GM23338 (cell line): ENCODE measurements at regions not wholly inside any gene's neighbourhood (a gene's known extent, or its start where the extent isn't known, plus 50 kb on each side); places are given as distances from the start of the nearest gene placed in this dataset.

Experiments
- ATAC-seq: fragments of 200-7000 bp; cut with Tn5 transposase; 3 replicates; pipeline ENCODE4 v1.9.1; 2020
- DNase-seq: peaks from one replicate; pipeline ENCODE4 v3.0.0-alpha.2; 2015; ENCODE audit warnings: low spot score
- H2AFZ ChIP-seq: fragments of 200-600 bp; sonication (generic); 2 replicates; pipeline ENCODE4 v1.8.0; 2016; ENCODE audit warnings: antibody characterized with exemption, mild to moderate bottlenecking, moderate library complexity
- H3F3A ChIP-seq: fragments of 200-600 bp; sonication (generic); replicated peaks from 2 replicates; pipeline ENCODE4 v1.8.0; 2017; ENCODE audit warnings: antibody characterized with exemption, mixed run types, low read depth
- H3K27ac ChIP-seq: fragments of 200-600 bp; sonication (generic); 2 replicates; pipeline ENCODE4 v1.6.1; 2016; ENCODE audit warnings: low read depth
- H3K27me3 ChIP-seq: fragments of 200-600 bp; sonication (generic); 2 replicates; pipeline ENCODE4 v1.8.0; 2016; ENCODE audit warnings: mild to moderate bottlenecking, mixed run types, moderate library complexity; ENCODE audit not compliant: insufficient read depth
- H3K36me3 ChIP-seq: fragments of 200-600 bp; sonication (generic); 2 replicates; pipeline ENCODE4 v1.8.0; 2016; ENCODE audit warnings: mild to moderate bottlenecking; ENCODE audit not compliant: insufficient read depth
- H3K4me1 ChIP-seq: fragments of 200-600 bp; sonication (generic); 2 replicates; pipeline ENCODE4 v1.8.0; 2016; ENCODE audit warnings: mild to moderate bottlenecking, moderate library complexity; ENCODE audit not compliant: insufficient read depth
- H3K4me2 ChIP-seq: fragments of 200-600 bp; sonication (generic); 2 replicates; pipeline ENCODE4 v1.7.1; 2017; ENCODE audit warnings: mixed run types
- H3K4me3 ChIP-seq: fragments of 200-600 bp; sonication (generic); 2 replicates; pipeline ENCODE4 v1.6.1; 2016; ENCODE audit warnings: mixed run types
- H3K79me2 ChIP-seq: fragments of 200-600 bp; sonication (generic); replicated peaks from 2 replicates; pipeline ENCODE4 v1.8.0; 2017; ENCODE audit warnings: mild to moderate bottlenecking; ENCODE audit not compliant: insufficient read depth
- H3K9me2 ChIP-seq: fragments of 200-600 bp; sonication (generic); 2 replicates; pipeline ENCODE4 v1.8.0; 2017; ENCODE audit not compliant: insufficient read depth
- H4K20me1 ChIP-seq: fragments of 200-600 bp; sonication (generic); replicated peaks from 2 replicates; pipeline ENCODE4 v1.8.0; 2017; ENCODE audit warnings: mild to moderate bottlenecking; ENCODE audit not compliant: insufficient read depth
- H3K27ac Mint-ChIP-seq: 2 replicates; pipeline ENCODE4 v1.8.0; 2020; ENCODE audit warnings: inconsistent platforms, mild to moderate bottlenecking, moderate library complexity, mixed read lengths
- H3K27me3 Mint-ChIP-seq: 3 replicates; pipeline ENCODE4 v1.8.0; 2022; ENCODE audit warnings: low read depth, mild to moderate bottlenecking, moderate library complexity, mixed read lengths, inconsistent platforms; ENCODE audit not compliant: insufficient read depth, poor library complexity
- H3K36me3 Mint-ChIP-seq: 3 replicates; pipeline ENCODE4 v1.8.0; 2021; ENCODE audit warnings: low read depth, mild to moderate bottlenecking, inconsistent platforms, moderate library complexity, mixed read lengths
- H3K4me1 Mint-ChIP-seq: 3 replicates; pipeline ENCODE4 v1.8.0; 2020; ENCODE audit warnings: mild to moderate bottlenecking, inconsistent platforms, mixed read lengths
- H3K4me3 Mint-ChIP-seq: 3 replicates; pipeline ENCODE4 v1.8.0; 2021; ENCODE audit warnings: moderate library complexity, mild to moderate bottlenecking, inconsistent platforms, mixed read lengths
- H3K9me3 Mint-ChIP-seq: 3 replicates; pipeline ENCODE4 v1.8.0; 2020; ENCODE audit warnings: moderate library complexity, mild to moderate bottlenecking, inconsistent platforms, mixed read lengths
- CREB1 ChIP-seq: fragments of 250-450 bp; sonication (Bioruptor Pico); IDR thresholded peaks from 2 replicates; pipeline ENCODE4 v1.5.0; 2020; ENCODE audit warnings: low read depth, mild to moderate bottlenecking, moderate library complexity
- ETS1 ChIP-seq: IDR thresholded peaks from 2 replicates; pipeline ENCODE4 v1.6.1; 2016; ENCODE audit warnings: antibody characterized with exemption
- EZH2 ChIP-seq: fragments of 200-600 bp; sonication (generic); IDR thresholded peaks from one replicate; pipeline ENCODE4 v1.8.0; 2017; ENCODE audit warnings: antibody characterized with exemption, mild to moderate bottlenecking, low read depth; ENCODE audit not compliant: unreplicated experiment
- EZH2phosphoT487 ChIP-seq: fragments of 200-600 bp; sonication (generic); IDR thresholded peaks from one replicate; pipeline ENCODE4 v1.8.1; 2018; ENCODE audit warnings: antibody characterized with exemption; ENCODE audit not compliant: unreplicated experiment
- JUNB ChIP-seq: IDR thresholded peaks from one replicate; pipeline ENCODE4 v1.6.1; 2016; ENCODE audit warnings: antibody characterized with exemption; ENCODE audit not compliant: unreplicated experiment
- NANOG ChIP-seq: IDR thresholded peaks from 2 replicates; pipeline ENCODE4 v1.6.1; 2016; ENCODE audit warnings: antibody characterized with exemption, borderline replicate concordance
- POLR2AphosphoS5 ChIP-seq: IDR thresholded peaks from 2 replicates; pipeline ENCODE4 v1.6.1; 2016; ENCODE audit warnings: antibody characterized with exemption, low read depth
- REST ChIP-seq: IDR thresholded peaks from one replicate; pipeline ENCODE4 v1.6.1; 2018; ENCODE audit warnings: antibody characterized with exemption; ENCODE audit not compliant: unreplicated experiment
- STAT1 ChIP-seq: IDR thresholded peaks from one replicate; pipeline ENCODE4 v1.6.1; 2016; ENCODE audit warnings: antibody characterized with exemption; ENCODE audit not compliant: unreplicated experiment
- ZNF114 ChIP-seq: fragments of 250-450 bp; sonication (Bioruptor Pico); IDR thresholded peaks from 2 replicates; pipeline ENCODE4 v1.5.0; 2020; ENCODE audit warnings: mild to moderate bottlenecking, moderate library complexity
- ZNF331 ChIP-seq: fragments of 250-450 bp; sonication (Bioruptor Pico); IDR thresholded peaks from 2 replicates; pipeline ENCODE4 v1.5.0; 2020; ENCODE audit warnings: low read depth, mild to moderate bottlenecking, moderate library complexity
- TF ChIP-seq, protein P1 (sequence below): fragments of 250-450 bp; sonication (Bioruptor Pico); IDR thresholded peaks from 2 replicates; pipeline ENCODE4 v1.5.0; 2020; ENCODE audit warnings: mild to moderate bottlenecking, moderate library complexity
- TF ChIP-seq, protein P2 (sequence below), 2 experiments: fragments of 200-600 bp in 1 of 2; sonication (generic) in 1 of 2; conservative IDR thresholded peaks; 2 replicates each; pipeline versions ENCODE4 v1.5.1 to v1.6.1; 2016 to 2017; ENCODE audit warnings: antibody characterized with exemption in 2 of 2, low read depth in 2 of 2, mild to moderate bottlenecking in 2 of 2, moderate library complexity in 1 of 2

- no peaks in the 10 kb centered on the region for H3K9me2 ChIP-seq
- Mint-ChIP-seq H3K27ac (no peak overlapping the region), H3K4me3 (no peak overlapping the region), H3K36me3 (peaks cover 2% of the 10 kb centered on the region; the same call in 1 of the 3 replicates), H3K9me3 (peaks cover 23% of the 10 kb centered on the region), H3K27me3 (peaks cover 11% of the 10 kb centered on the region), H3K4me1 (peaks cover 12% of the 10 kb centered on the region; the same call in 2 of the 3 replicates)
- H3K27ac ChIP-seq = no peak overlapping the region
- no peaks in the 10 kb centered on the region for H3K27me3 ChIP-seq
- no peaks in the 10 kb centered on the region for H4K20me1 ChIP-seq
- no peak overlapping the region for H3K4me3 ChIP-seq
- no peaks in the 10 kb centered on the region for H3F3A ChIP-seq
- no peak for ATAC-seq
- TF ChIP-seq REST = no peak
- TF ChIP-seq POLR2AphosphoS5 = no peak
- no peak for TF ChIP-seq EZH2
- no peak for TF ChIP-seq ZNF331 (CRISPR knock-in tag)
- no peak for TF ChIP-seq CREB1
- no peak for TF ChIP-seq STAT1
- no peak for TF ChIP-seq NANOG
- TF ChIP-seq, protein P1, sequence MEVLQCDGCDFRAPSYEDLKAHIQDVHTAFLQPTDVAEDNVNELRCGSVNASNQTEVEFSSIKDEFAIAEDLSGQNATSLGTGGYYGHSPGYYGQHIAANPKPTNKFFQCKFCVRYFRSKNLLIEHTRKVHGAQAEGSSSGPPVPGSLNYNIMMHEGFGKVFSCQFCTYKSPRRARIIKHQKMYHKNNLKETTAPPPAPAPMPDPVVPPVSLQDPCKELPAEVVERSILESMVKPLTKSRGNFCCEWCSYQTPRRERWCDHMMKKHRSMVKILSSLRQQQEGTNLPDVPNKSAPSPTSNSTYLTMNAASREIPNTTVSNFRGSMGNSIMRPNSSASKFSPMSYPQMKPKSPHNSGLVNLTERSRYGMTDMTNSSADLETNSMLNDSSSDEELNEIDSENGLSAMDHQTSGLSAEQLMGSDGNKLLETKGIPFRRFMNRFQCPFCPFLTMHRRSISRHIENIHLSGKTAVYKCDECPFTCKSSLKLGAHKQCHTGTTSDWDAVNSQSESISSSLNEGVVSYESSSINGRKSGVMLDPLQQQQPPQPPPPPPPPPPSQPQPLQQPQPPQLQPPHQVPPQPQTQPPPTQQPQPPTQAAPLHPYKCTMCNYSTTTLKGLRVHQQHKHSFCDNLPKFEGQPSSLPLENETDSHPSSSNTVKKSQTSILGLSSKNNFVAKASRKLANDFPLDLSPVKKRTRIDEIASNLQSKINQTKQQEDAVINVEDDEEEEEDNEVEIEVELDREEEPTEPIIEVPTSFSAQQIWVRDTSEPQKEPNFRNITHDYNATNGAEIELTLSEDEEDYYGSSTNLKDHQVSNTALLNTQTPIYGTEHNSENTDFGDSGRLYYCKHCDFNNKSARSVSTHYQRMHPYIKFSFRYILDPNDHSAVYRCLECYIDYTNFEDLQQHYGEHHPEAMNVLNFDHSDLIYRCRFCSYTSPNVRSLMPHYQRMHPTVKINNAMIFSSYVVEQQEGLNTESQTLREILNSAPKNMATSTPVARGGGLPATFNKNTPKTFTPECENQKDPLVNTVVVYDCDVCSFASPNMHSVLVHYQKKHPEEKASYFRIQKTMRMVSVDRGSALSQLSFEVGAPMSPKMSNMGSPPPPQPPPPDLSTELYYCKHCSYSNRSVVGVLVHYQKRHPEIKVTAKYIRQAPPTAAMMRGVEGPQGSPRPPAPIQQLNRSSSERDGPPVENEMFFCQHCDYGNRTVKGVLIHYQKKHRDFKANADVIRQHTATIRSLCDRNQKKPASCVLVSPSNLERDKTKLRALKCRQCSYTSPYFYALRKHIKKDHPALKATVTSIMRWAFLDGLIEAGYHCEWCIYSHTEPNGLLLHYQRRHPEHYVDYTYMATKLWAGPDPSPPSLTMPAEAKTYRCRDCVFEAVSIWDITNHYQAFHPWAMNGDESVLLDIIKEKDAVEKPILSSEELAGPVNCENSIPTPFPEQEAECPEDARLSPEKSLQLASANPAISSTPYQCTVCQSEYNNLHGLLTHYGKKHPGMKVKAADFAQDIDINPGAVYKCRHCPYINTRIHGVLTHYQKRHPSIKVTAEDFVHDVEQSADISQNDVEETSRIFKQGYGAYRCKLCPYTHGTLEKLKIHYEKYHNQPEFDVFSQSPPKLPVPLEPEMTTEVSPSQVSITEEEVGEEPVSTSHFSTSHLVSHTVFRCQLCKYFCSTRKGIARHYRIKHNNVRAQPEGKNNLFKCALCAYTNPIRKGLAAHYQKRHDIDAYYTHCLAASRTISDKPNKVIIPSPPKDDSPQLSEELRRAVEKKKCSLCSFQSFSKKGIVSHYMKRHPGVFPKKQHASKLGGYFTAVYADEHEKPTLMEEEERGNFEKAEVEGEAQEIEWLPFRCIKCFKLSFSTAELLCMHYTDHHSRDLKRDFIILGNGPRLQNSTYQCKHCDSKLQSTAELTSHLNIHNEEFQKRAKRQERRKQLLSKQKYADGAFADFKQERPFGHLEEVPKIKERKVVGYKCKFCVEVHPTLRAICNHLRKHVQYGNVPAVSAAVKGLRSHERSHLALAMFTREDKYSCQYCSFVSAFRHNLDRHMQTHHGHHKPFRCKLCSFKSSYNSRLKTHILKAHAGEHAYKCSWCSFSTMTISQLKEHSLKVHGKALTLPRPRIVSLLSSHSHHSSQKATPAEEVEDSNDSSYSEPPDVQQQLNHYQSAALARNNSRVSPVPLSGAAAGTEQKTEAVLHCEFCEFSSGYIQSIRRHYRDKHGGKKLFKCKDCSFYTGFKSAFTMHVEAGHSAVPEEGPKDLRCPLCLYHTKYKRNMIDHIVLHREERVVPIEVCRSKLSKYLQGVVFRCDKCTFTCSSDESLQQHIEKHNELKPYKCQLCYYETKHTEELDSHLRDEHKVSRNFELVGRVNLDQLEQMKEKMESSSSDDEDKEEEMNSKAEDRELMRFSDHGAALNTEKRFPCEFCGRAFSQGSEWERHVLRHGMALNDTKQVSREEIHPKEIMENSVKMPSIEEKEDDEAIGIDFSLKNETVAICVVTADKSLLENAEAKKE (CRISPR knock-in tag) = no peak
- TF ChIP-seq, protein P2, sequence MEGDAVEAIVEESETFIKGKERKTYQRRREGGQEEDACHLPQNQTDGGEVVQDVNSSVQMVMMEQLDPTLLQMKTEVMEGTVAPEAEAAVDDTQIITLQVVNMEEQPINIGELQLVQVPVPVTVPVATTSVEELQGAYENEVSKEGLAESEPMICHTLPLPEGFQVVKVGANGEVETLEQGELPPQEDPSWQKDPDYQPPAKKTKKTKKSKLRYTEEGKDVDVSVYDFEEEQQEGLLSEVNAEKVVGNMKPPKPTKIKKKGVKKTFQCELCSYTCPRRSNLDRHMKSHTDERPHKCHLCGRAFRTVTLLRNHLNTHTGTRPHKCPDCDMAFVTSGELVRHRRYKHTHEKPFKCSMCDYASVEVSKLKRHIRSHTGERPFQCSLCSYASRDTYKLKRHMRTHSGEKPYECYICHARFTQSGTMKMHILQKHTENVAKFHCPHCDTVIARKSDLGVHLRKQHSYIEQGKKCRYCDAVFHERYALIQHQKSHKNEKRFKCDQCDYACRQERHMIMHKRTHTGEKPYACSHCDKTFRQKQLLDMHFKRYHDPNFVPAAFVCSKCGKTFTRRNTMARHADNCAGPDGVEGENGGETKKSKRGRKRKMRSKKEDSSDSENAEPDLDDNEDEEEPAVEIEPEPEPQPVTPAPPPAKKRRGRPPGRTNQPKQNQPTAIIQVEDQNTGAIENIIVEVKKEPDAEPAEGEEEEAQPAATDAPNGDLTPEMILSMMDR (conservative IDR thresholded peaks at IDR 0.05; ENCODE audit: low read depth in 2 of 2) = no peak
- TF ChIP-seq ZNF114 (CRISPR knock-in tag) = no peak
- TF ChIP-seq EZH2phosphoT487 = no peak
- no peak for TF ChIP-seq ETS1
- TF ChIP-seq JUNB = no peak
- no peaks in the 10 kb centered on the region; the same call in 1 of the 2 replicates for H3K4me1 ChIP-seq
- no peaks in the 10 kb centered on the region for H3K36me3 ChIP-seq
- no peak overlapping the region for H2AFZ ChIP-seq
- H3K4me2 ChIP-seq = no peak overlapping the region
- no peak for DNase-seq
- no peaks in the 10 kb centered on the region for H3K79me2 ChIP-seq
These were observed 189.5 kb downstream of the BMP7 start for GRCh38 chr20:57076951-57077350.
